ENCODE measurements at regions not wholly inside any gene's neighbourhood (a gene's known extent, or its start where the extent isn't known, plus 50 kb on each side); places are given as distances from the start of the nearest gene placed in this dataset.

- H3K36me3 Mint-ChIP-seq (ENCODE audit: low read depth) = no peaks in the 10 kb centered on the region; the same call in 2 of the 3 replicates
- H3K27ac ChIP-seq (ENCODE audit: low read depth) = no peak overlapping the region
These were observed 379.0 kb upstream of the CNR1 start for GRCh38 chr6:88544986-88545612.

More at GRCh38 chr6:88544986-88545612, 379.0 kb upstream of the CNR1 start:
- Histone ChIP-seq H3K79me2 (replicated peaks; ENCODE audit: insufficient read depth) (no peaks in the 10 kb centered on the region), H3K4me2 (no peak overlapping the region), H3F3A (replicated peaks; ENCODE audit: low read depth) (no peaks in the 10 kb centered on the region), H3K4me3 (no peak overlapping the region), H3K27me3 (ENCODE audit: insufficient read depth) (no peaks in the 10 kb centered on the region), H3K4me1 (ENCODE audit: insufficient read depth) (no peaks in the 10 kb centered on the region), H2AFZ (no peak overlapping the region), H3K9me2 (ENCODE audit: insufficient read depth) (0 out of 2 replicates have a peak, but pooled peaks cover 6% of the 10 kb centered on the region), H3K36me3 (ENCODE audit: insufficient read depth) (no peaks in the 10 kb centered on the region), H4K20me1 (replicated peaks; ENCODE audit: insufficient read depth) (no peaks in the 10 kb centered on the region)
- Mint-ChIP-seq H3K27ac (no peak overlapping the region), H3K4me1 (no peaks in the 10 kb centered on the region), H3K4me3 (no peak overlapping the region), H3K9me3 (no peaks in the 10 kb centered on the region; the same call in 2 of the 3 replicates), H3K27me3 (ENCODE audit: insufficient read depth, low read depth, poor library complexity) (peaks cover 3% of the 10 kb centered on the region)
- DNase-seq (ENCODE audit: low spot score) (no peak), ATAC-seq (no peak)
- TF ChIP-seq, protein P1, sequence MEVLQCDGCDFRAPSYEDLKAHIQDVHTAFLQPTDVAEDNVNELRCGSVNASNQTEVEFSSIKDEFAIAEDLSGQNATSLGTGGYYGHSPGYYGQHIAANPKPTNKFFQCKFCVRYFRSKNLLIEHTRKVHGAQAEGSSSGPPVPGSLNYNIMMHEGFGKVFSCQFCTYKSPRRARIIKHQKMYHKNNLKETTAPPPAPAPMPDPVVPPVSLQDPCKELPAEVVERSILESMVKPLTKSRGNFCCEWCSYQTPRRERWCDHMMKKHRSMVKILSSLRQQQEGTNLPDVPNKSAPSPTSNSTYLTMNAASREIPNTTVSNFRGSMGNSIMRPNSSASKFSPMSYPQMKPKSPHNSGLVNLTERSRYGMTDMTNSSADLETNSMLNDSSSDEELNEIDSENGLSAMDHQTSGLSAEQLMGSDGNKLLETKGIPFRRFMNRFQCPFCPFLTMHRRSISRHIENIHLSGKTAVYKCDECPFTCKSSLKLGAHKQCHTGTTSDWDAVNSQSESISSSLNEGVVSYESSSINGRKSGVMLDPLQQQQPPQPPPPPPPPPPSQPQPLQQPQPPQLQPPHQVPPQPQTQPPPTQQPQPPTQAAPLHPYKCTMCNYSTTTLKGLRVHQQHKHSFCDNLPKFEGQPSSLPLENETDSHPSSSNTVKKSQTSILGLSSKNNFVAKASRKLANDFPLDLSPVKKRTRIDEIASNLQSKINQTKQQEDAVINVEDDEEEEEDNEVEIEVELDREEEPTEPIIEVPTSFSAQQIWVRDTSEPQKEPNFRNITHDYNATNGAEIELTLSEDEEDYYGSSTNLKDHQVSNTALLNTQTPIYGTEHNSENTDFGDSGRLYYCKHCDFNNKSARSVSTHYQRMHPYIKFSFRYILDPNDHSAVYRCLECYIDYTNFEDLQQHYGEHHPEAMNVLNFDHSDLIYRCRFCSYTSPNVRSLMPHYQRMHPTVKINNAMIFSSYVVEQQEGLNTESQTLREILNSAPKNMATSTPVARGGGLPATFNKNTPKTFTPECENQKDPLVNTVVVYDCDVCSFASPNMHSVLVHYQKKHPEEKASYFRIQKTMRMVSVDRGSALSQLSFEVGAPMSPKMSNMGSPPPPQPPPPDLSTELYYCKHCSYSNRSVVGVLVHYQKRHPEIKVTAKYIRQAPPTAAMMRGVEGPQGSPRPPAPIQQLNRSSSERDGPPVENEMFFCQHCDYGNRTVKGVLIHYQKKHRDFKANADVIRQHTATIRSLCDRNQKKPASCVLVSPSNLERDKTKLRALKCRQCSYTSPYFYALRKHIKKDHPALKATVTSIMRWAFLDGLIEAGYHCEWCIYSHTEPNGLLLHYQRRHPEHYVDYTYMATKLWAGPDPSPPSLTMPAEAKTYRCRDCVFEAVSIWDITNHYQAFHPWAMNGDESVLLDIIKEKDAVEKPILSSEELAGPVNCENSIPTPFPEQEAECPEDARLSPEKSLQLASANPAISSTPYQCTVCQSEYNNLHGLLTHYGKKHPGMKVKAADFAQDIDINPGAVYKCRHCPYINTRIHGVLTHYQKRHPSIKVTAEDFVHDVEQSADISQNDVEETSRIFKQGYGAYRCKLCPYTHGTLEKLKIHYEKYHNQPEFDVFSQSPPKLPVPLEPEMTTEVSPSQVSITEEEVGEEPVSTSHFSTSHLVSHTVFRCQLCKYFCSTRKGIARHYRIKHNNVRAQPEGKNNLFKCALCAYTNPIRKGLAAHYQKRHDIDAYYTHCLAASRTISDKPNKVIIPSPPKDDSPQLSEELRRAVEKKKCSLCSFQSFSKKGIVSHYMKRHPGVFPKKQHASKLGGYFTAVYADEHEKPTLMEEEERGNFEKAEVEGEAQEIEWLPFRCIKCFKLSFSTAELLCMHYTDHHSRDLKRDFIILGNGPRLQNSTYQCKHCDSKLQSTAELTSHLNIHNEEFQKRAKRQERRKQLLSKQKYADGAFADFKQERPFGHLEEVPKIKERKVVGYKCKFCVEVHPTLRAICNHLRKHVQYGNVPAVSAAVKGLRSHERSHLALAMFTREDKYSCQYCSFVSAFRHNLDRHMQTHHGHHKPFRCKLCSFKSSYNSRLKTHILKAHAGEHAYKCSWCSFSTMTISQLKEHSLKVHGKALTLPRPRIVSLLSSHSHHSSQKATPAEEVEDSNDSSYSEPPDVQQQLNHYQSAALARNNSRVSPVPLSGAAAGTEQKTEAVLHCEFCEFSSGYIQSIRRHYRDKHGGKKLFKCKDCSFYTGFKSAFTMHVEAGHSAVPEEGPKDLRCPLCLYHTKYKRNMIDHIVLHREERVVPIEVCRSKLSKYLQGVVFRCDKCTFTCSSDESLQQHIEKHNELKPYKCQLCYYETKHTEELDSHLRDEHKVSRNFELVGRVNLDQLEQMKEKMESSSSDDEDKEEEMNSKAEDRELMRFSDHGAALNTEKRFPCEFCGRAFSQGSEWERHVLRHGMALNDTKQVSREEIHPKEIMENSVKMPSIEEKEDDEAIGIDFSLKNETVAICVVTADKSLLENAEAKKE (CRISPR knock-in tag; IDR thresholded peaks at IDR 0.05) = no peak
- no peak for TF ChIP-seq POLR2AphosphoS5 (IDR thresholded peaks at IDR 0.05; ENCODE audit: low read depth)
- no peak for TF ChIP-seq ETS1 (IDR thresholded peaks at IDR 0.05)
- no peak for TF ChIP-seq JUNB (IDR thresholded peaks at IDR 0.05; ENCODE audit: unreplicated experiment)
